Choroid plexus epithelial cell (primary cell): ENCODE measurements at regions not wholly inside any gene's neighbourhood (a gene's known extent, or its start where the extent isn't known, plus 50 kb on each side); places are given as distances from the start of the nearest gene placed in this dataset.
"Not testable (repeated sequence)": the region's sequence is repeated elsewhere in the genome, so short reads cannot be mapped to it uniquely, and the experiment has no call there.

ENCODE experiments used
- DNase-seq: peaks from one replicate; pipeline ENCODE4 v3.0.0-alpha.2; 2010; ENCODE audit warnings: low read depth
- H3K4me3 ChIP-seq: 2 replicates; pipeline ENCODE4 v1.5.1; 2011; ENCODE audit warnings: low read depth, mild to moderate bottlenecking, control low read depth, low read length, moderate library complexity
- TF ChIP-seq, protein P1 (sequence below): conservative IDR thresholded peaks from 2 replicates; pipeline ENCODE4 v1.5.1; 2011; ENCODE audit warnings: low read depth, mild to moderate bottlenecking, control low read depth, inconsistent platforms, low read length, moderate library complexity

DNA sequence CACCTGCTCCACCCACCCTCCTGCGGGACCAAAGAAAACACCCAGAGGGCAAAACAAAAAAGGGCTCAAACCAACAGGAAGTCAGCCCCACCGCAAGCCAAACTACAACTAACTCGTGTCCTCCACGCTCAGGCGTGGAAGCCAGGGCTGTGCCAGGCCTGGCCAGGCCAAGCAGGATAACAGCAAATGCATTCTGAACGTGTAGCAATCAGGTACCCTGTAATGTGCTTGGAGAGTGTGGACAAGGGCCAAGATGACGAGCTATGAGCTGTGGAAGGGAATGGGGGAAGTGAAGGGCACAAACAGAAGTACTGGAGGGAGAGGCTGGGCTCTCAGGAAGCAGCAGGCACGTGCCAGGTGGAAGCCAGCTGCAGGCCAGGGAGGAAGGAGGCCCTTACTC lies 528.6 kb downstream of the TP53TG3F start:
- H3K4me3 ChIP-seq, DNase-seq: not testable (repeated sequence)

DNA sequence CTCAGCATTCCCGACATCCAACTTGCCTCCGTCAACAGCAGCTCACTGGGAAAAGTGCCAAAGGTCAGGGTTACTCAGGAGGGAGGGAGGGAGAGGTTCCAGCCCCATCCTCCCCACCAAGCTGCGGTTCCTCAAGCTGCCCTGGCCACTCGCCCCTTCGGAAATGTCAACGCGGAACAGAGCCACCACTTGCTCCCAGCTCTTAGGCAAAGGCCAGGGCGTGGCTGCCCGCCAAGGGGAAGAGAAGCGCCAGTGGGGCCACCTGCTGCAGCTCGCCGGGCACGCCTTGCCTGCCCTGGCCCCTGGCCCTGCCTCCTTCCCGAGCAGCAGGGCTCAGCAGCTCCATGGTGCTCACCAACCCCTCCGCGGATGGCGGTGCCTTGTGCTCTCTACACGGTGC lies 531.1 kb downstream of the TP53TG3F start:
- DNase-seq, H3K4me3 ChIP-seq: not testable (repeated sequence)

DNA sequence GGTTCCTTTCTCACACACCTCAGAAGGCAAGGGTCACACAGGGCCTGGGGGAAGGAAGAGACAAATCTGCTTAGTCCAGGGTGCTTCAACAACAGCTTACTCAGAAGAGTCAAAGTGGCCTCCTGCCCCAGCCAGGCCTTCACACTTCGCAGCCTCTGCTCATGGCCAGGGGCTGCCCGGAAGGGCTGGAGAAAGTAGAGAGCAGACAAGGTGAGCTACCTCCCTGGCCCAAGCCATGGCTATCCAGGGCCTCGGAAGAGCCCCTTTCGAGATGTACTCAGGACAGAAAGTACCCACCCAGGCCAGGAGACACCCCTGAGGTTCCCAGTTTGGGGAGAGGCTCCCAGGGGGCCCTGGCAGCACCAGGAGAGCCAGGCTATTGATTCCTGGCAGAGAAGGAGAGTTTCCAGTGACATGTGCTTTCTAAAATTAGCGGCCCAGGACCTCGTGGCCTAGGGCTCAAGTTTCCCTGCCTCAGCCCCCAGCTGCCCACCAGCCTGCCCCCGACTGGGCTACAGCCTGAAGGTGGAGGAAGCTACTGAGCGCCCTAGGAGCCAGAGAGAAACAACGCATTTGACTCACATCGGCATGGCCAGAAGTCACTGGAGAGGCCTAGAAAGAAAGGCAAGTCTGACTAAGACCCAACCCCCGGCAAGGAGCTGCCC lies 533.2 kb downstream of the TP53TG3F start:
- not testable (repeated sequence) for H3K4me3 ChIP-seq, DNase-seq

DNA sequence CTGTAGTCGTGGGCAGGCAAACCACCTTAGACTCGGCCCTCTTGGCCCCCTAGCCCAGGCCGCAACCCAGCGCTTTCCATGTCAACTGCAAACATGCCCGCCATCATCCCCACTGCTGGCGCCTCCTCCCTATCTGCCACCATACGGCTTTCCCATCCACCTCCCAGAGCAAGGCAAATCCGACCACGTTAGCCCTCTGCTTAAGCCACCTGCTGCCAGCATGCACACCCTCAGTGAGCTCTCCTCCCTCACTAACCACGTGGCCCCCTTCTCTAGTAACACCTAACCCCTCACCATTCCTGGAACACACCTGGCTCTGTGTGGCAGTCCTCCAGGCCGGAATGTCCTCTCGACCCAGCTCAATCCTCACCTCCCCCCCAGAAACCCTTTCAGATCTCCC lies 534.8 kb downstream of the TP53TG3F start:
- H3K4me3 ChIP-seq, DNase-seq: not testable (repeated sequence)

DNA sequence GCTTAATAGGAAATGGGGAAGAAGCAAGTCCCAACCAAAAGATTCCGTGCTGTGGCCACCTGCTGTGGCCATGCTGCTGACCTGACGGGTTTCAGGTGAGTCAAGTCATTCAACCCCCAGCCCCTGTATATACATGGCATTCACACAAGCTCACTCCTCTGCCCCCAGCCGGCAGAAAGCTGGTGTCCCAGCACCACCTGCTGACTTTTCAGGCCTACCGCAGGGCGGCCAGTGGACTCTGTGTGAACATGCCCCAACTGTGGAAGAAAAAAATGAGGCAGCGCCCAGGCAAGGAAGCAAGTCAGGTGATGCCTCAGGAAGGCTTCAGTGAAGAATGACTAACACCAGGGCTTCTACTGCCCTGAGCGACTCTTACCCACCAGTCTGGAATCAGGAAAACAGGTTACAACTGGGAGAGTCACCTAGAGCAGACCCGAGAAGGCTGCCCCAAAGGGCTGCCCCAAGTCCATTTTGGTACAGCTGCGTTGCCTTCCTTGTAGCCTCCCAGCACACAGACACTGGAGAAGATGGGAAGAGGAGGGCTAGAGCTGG lies 536.5 kb downstream of the TP53TG3F start:
- H3K4me3 ChIP-seq, DNase-seq: not testable (repeated sequence)

DNA sequence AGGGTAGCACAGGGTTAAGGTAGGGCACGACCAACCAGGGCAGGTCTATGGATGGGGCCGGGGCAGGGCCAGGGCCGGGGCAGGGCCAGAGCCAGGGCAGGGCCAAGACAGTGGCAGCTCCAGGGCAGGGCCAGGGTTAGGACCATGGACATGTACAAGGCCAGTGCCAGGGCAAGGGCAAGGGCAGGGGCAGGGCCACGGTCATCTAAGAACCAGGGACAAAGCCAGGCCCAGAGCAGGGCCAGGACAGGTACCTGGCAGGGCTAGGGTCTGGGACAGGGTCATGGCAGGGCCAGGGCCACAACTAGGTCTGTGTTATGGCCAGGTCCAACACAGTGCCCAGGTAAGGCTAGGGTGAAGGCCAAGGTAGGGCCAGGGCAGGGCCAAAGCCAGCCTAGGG lies 541.8 kb downstream of the TP53TG3F start:
- not testable (repeated sequence) for H3K4me3 ChIP-seq, DNase-seq

DNA sequence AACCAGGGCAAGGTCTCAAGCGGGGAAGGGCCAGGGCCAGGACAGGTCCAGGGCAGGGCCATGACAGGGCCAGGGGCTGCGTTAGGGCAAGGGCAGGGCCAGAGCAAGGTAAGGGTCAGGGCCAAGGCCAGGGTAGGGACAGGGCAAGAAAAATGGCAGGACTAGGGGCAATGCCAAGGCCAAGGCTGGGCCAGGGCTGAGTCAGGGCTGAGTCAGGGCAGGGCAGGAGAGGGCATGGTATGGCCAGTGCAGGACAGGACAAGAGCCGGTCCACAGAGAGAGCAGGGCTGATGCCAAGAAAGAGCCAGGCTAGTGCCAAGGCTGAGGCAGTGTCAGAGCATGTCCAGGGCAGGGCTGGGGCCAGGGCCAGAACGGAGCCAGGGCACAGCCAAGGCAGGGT lies 542.5 kb downstream of the TP53TG3F start:
- H3K4me3 ChIP-seq, DNase-seq: not testable (repeated sequence)

DNA sequence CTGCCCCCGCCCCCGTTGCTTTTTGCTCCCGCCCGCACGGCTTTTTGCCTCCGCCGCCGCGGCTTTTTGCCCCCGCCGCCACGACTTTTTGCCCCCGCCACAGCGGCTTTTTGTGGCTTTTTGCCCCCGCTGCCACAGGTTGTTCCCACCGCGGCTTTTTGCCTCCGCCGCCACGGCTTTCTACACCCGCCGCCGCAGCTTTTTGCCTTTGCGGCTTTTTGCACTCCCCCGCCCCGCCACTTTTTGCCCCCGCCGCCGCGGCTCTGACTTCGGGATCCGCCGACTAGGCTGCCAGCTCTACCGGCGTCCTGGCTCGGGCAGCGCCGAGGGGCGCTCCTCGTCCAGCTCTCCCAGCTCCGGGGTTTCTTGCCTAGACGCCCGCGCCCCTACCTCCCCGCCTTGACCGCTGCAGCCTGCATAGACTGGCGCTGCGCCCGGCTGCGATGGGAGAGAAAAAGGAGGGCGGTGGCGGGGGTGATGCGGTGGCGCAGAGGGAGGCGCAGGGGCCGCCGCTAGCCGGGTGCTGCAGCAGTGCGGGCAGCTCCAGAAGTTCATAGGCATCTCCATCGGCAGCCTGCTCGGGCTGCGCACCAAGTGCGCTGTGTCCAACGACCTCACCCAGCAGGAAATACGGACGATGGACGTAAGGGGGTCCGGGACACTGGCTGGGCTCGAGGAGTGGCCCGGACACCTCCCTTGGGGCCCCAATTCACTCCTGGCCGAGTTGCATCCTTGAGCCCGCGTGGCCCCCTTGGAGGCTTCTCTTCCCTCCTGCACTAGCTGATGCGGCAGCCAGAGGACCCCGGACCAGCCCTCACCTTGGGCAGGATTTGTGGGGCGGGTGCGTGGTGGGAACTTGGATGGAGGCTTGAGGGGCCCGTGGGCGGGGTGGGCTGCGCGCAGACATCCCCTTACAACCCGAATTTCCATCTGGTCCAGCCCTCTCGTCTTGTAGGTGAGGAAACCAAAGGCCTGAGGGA lies 555.7 kb downstream of the TP53TG3F start:
- not testable (repeated sequence) for DNase-seq, H3K4me3 ChIP-seq

DNA sequence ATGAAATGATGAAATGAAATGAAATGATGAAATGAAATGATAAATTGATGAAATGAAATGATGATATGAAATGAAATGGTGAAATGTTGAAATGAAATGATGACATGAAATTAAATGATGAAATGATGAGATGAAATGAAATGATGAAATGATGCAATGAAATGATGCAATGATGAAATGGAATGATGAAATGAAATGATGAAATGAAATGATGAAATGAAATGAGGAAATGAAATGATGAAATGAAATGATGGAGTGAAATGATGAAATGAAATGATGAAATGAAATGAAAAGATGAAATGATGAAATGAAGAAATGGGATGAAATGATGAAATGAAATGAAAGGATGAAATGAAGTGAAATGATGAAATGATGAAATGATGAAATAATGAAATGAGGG lies 558.9 kb downstream of the TP53TG3F start:
- not testable (repeated sequence) for H3K4me3 ChIP-seq, DNase-seq

DNA sequence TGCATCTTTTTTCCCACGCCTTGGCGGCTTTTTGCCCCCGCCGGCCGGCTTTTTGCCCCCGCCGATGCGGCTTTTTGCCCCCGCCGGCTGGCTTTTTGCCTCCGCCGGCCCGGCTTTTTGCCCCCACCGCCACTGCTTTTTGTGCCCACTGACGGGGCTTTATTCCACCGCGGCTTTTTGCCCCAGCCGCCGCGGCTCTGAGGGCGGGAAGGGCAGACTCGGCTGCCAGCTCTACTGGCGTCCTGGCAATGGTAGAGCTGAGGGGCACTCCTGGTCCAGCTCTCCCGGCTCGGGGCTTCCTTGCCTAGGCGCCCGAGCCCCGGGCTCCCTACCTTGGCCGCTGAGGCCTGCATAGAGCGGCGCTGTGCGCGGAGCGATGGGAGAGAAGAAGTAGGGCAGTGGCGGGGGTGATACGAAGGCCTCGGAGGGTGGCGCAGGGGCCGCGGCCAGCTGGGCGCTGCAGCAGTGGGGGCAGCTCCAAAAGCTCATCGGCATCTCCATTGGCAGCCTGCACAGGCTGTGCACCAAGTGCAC lies 591.4 kb downstream of the TP53TG3F start:
- no peak overlapping the region for H3K4me3 ChIP-seq
- TF ChIP-seq, protein P1, sequence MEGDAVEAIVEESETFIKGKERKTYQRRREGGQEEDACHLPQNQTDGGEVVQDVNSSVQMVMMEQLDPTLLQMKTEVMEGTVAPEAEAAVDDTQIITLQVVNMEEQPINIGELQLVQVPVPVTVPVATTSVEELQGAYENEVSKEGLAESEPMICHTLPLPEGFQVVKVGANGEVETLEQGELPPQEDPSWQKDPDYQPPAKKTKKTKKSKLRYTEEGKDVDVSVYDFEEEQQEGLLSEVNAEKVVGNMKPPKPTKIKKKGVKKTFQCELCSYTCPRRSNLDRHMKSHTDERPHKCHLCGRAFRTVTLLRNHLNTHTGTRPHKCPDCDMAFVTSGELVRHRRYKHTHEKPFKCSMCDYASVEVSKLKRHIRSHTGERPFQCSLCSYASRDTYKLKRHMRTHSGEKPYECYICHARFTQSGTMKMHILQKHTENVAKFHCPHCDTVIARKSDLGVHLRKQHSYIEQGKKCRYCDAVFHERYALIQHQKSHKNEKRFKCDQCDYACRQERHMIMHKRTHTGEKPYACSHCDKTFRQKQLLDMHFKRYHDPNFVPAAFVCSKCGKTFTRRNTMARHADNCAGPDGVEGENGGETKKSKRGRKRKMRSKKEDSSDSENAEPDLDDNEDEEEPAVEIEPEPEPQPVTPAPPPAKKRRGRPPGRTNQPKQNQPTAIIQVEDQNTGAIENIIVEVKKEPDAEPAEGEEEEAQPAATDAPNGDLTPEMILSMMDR, result no peak
- DNase-seq, result no peak

DNA sequence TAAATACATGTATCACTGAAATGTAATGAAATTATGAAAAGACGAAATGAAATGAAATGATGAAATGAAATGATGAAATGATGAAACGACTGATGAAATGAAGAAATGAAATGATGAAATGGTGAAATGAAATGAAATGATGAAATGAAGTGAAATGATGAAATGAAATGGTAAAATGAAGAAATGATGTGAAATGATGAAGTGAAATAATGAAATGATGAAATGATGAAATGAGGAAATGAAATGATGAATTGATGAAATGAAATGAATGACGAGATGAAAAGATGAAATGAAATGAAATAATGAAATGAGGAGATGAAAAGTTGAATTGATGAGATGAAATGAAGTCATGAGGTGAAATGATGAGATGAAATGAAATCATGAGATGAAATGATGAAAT lies 594.7 kb downstream of the TP53TG3F start:
- TF ChIP-seq, protein P1, result no peak
- H3K4me3 ChIP-seq, result no peak overlapping the region
- DNase-seq, result no peak

DNA sequence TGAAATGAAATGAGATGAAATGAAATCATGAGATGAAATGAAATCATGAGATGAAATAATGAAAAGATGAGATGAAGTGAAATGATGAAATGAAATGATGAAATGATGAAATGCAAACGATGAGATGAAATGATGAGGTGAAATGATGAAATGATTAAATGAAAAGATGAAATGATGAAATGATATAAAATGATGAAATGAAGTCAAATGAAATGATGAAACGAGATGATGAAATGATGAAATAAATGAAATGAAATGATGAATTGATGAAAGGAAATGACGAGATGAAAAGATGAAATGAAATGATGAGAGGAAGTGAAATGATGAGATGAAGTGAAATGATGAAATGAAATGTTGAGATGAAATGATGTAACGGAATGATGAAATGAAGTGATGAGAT lies 595.6 kb downstream of the TP53TG3F start:
- TF ChIP-seq, protein P1, result no peak
- no peak for DNase-seq
- H3K4me3 ChIP-seq, result no peak overlapping the region

DNA sequence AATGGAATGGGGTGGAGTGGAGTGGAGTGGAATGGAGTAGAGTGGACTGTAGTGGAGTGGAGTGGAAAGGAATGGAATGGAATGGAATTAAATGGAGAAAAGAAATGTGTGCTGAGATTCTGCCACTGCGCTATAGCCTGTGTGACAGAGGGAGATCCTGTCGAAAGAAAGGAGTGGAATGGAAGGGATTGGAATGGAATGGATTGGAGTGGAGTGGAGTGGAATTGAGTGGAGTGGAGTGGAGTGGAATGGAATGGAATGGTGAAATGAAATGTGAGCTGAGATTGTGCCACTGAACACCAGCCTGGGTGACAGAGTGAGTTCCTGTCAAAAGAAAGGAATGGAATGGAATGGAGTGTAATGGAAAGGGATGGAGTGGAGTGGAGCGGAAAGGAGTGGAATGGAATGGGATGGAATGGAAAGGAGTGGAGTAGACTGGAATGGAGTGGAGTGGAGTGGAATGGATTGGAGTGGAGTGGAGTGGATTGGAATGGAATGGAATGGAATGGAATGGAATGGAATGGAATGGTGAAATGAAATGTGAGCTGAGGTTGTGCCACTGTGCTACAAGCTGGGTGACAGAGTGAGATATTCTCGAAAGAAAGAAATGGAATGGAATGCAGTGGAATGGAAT lies 603.3 kb downstream of the TP53TG3F start:
- H3K4me3 ChIP-seq, DNase-seq: not testable (repeated sequence)

DNA sequence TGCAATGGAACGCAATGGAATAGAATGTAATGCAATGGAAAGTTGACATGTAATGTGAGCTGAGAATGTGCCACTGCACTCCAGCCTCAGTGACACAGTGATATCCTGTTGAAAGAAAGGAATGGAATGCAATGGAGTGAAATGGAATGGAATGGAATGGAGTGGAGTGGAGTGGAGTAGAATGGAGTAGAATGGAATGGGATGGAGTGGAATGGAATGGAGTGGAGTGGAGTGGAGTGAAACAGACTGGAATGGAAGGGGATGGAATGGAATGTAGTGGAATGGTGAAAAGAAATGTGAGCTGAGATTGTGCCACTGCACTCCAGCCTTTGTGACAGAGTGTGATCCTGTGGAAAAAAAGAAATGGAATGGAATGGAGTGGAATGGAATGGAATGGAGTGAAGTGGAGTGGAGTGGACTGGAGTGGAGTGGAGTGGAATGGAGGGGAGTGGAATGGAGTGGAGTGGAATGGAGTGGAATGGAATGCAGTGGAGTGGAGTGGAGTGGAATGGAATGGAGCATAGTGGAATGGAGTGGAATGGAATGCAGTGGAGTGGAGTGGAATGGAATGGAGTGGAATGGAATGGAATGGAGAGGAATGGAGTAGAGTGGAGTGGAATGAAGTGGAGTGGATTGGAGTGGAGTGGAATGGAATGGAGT lies 604.2 kb downstream of the TP53TG3F start:
- H3K4me3 ChIP-seq, DNase-seq: not testable (repeated sequence)
